ENCODE measurements at regions not wholly inside any gene's neighbourhood (a gene's known extent, or its start where the extent isn't known, plus 50 kb on each side); places are given as distances from the start of the nearest gene placed in this dataset.

DNA sequence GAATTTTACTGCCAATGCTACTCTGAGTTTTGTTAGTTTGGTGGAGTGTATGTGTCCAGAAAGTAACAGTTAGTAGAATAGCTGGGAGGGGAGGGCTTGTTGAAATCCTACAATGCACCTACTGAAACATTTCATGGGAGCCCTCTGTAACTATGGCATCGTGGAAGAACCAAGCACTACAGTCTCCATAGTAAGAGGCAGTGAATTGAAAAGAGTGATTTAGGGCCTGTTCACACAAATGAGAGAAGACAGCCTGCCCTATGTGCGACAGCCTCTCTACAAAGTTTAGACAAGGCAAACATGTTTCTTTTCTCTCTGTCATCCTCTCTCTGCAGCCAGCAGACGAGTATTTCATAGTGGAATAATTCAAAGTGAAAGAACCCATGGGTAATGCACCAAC lies 676.6 kb downstream of the BRINP1 start:
- TF ChIP-seq POLR2AphosphoS5 (IDR thresholded peaks at IDR 0.05; ENCODE audit: borderline replicate concordance, low read depth, low read length) (no peak), EZH2 (IDR thresholded peaks at IDR 0.05) (no peak)

All from SK-N-MC (cell line).